AG04449 (cell line): ENCODE measurements at regions not wholly inside any gene's neighbourhood (a gene's known extent, or its start where the extent isn't known, plus 50 kb on each side); places are given as distances from the start of the nearest gene placed in this dataset.

Experiments used
- CTCF ChIA-PET: fragments of 350-600 bp; formaldehyde crosslinking; extraction: SDS; loops from one replicate; lab custom pipeline; 2021; ENCODE audit warnings: antibody characterized with exemption; lab: Yijun Ruan, JAX
- POLR2A ChIA-PET: fragments of 400-600, 350-600 bp; formaldehyde crosslinking; extraction: SDS; loops from one replicate; lab custom pipeline; 2020; ENCODE audit warnings: antibody characterized with exemption, inconsistent platforms; lab: Yijun Ruan, JAX
- DNase-seq: peaks from one replicate; pipeline ENCODE4 v3.0.0-alpha.2; 2010; ENCODE audit warnings: low read depth, low spot score
- H3K4me3 ChIP-seq: 2 replicates; pipeline ENCODE4 v1.5.1; 2011; ENCODE audit warnings: low read depth, mild to moderate bottlenecking, control low read depth, low read length
- CTCF ChIP-seq: IDR thresholded peaks from one replicate; pipeline ENCODE4 v1.5.1; 2011; ENCODE audit warnings: mild to moderate bottlenecking, moderate library complexity, low read length, control low read depth, inconsistent platforms; ENCODE audit not compliant: insufficient read depth; ENCODE audit errors: missing control alignments

GRCh38 chr14:95440951-95441350, 75.5 kb downstream of the SYNE3 start:
- H3K4me3 ChIP-seq = no peak overlapping the region
- DNase-seq = no peak
- ChIA-PET CTCF (interaction anchor here (1.2 to 12.4 kb wide), 12 partner anchors 8 to 553 kb away, joined by 3 to 201 read pairs (median 20); partner anchors contain the start of gene SYNE3), POLR2A (interaction anchor here (1.3 kb wide), 1 partner anchor 94 kb away, joined by 3 read pairs; the partner anchor contains the start of gene GLRX5)
- TF ChIP-seq CTCF = no peak

- H3K4me3 ChIP-seq = no peak overlapping the region
- no peak for TF ChIP-seq CTCF
- ChIA-PET POLR2A (interaction anchor here (1.3 kb wide), 1 partner anchor 94 kb away, joined by 3 read pairs; the partner anchor contains the start of gene GLRX5), CTCF (interaction anchor here (1.4 to 12.4 kb wide), 11 partner anchors 7 to 554 kb away, joined by 4 to 201 read pairs (median 23); partner anchors contain the start of gene SYNE3)
- no peak for DNase-seq
These were observed 76.0 kb downstream of the SYNE3 start for GRCh38 chr14:95440496-95440895.

GRCh38 chr14:95439881-95440280, 76.6 kb downstream of the SYNE3 start:
- TF ChIP-seq CTCF = no peak
- H3K4me3 ChIP-seq = no peak overlapping the region
- no peak for DNase-seq
- CTCF ChIA-PET = interaction anchor here (1.4 to 12.4 kb wide), 9 partner anchors 7 to 554 kb away, joined by 4 to 201 read pairs (median 29); partner anchors contain the start of gene SYNE3
- POLR2A ChIA-PET = no interaction called here

GRCh38 chr14:95437715-95438114, 78.7 kb downstream of the SYNE3 start:
- no peak for TF ChIP-seq CTCF
- no peak overlapping the region for H3K4me3 ChIP-seq
- DNase-seq = no peak
- ChIA-PET CTCF (interaction anchor here (0.8 to 12.4 kb wide), 10 partner anchors 10 to 747 kb away, joined by 3 to 76 read pairs (median 5); no protein-coding TSS in a partner anchor), POLR2A (no interaction called here)

- TF ChIP-seq CTCF = no peak
- no peak for DNase-seq
- CTCF ChIA-PET = interaction anchor here (0.9 to 12.4 kb wide), 5 partner anchors 8 to 90 kb away, joined by 3 to 76 read pairs (median 4); no protein-coding TSS in a partner anchor
- POLR2A ChIA-PET = no interaction called here
- H3K4me3 ChIP-seq = no peak overlapping the region
These were observed 80.1 kb downstream of the SYNE3 start for GRCh38 chr14:95436354-95436753.

- DNase-seq = no peak
- ChIA-PET CTCF (interaction anchor here (0.7 to 12.4 kb wide), 16 partner anchors 6 to 745 kb away, joined by 3 to 76 read pairs (median 4); no protein-coding TSS in a partner anchor), POLR2A (interaction anchor here (1.1 kb wide), 1 partner anchor 90 kb away, joined by 3 read pairs; no protein-coding TSS in a partner anchor)
- no peak for TF ChIP-seq CTCF
- H3K4me3 ChIP-seq = no peak overlapping the region
These were observed 82.3 kb downstream of the SYNE3 start for GRCh38 chr14:95434121-95434520.
